ENCODE measurements at regions not wholly inside any gene's neighbourhood (a gene's known extent, or its start where the extent isn't known, plus 50 kb on each side); places are given as distances from the start of the nearest gene placed in this dataset.

GRCh38 chr14:54135804-54136280, 179.2 kb upstream of the BMP4 start:
- TF ChIP-seq, protein P1, sequence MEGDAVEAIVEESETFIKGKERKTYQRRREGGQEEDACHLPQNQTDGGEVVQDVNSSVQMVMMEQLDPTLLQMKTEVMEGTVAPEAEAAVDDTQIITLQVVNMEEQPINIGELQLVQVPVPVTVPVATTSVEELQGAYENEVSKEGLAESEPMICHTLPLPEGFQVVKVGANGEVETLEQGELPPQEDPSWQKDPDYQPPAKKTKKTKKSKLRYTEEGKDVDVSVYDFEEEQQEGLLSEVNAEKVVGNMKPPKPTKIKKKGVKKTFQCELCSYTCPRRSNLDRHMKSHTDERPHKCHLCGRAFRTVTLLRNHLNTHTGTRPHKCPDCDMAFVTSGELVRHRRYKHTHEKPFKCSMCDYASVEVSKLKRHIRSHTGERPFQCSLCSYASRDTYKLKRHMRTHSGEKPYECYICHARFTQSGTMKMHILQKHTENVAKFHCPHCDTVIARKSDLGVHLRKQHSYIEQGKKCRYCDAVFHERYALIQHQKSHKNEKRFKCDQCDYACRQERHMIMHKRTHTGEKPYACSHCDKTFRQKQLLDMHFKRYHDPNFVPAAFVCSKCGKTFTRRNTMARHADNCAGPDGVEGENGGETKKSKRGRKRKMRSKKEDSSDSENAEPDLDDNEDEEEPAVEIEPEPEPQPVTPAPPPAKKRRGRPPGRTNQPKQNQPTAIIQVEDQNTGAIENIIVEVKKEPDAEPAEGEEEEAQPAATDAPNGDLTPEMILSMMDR (IDR thresholded peaks at IDR 0.05), result no peak
- TF ChIP-seq POLR2A (IDR thresholded peaks at IDR 0.05), result no peak
